ENCODE measurements at regions not wholly inside any gene's neighbourhood (a gene's known extent, or its start where the extent isn't known, plus 50 kb on each side); places are given as distances from the start of the nearest gene placed in this dataset.

GRCh38 chr2:59530258-59530657, 1023.2 kb downstream of the BCL11A start:
- Histone ChIP-seq H3K4me3 (ENCODE audit: low read depth in 2 of 2, low read length in 2 of 2) (no peak overlapping the region), H3K4me1 (ENCODE audit: control insufficient read depth, insufficient read depth, low read length) (no peaks in the 10 kb centered on the region), H3K36me3 (ENCODE audit: control insufficient read depth, insufficient read depth, low read length) (no peaks in the 10 kb centered on the region), H3K27ac (ENCODE audit: low read length) (no peak overlapping the region), H3K27me3 (ENCODE audit: control insufficient read depth, insufficient read depth, low read length) (no peaks in the 10 kb centered on the region), H3K9me3 (ENCODE audit: control insufficient read depth, insufficient read depth, low read depth, low read length) (no peaks in the 10 kb centered on the region)
- ChIA-PET POLR2A (no interaction called here), CTCF (no interaction called here)
- no peak for ATAC-seq
- no TSS peak for BruUV-seq (replicated peaks)
- no peak for DNase-seq (ENCODE audit: low read depth, low spot score)
- intact Hi-C loops (cut with micrococcal nuclease; ENCODE audit: unreplicated experiment) = no loop called here
- in situ Hi-C loops (cut with HindIII; ENCODE audit: low pct_unique_long_range_greater_than_20kb, low sequenced_read_pairs) = no loop called here
- TF ChIP-seq TCF7L2 (IDR thresholded peaks at IDR 0.05; ENCODE audit: low read depth, low read length) (no peak), SIN3A (IDR thresholded peaks at IDR 0.05; ENCODE audit: borderline replicate concordance, insufficient read depth, low read depth, low read length) (no peak), REST (IDR thresholded peaks at IDR 0.05; ENCODE audit: insufficient read depth in 1 of 2, low read depth in 2 of 2, low read length in 1 of 2) (no peak), POLR2AphosphoS5 (IDR thresholded peaks at IDR 0.05; ENCODE audit: low read depth, low read length) (no peak), CTCF (IDR thresholded peaks at IDR 0.05) (no peak)

GRCh38 chr2:59529726-59530125, 1023.7 kb downstream of the BCL11A start:
- H3K4me3 ChIP-seq (ENCODE audit: low read depth in 2 of 2, low read length in 2 of 2) = no peak overlapping the region
- no peaks in the 10 kb centered on the region for H3K36me3 ChIP-seq (ENCODE audit: control insufficient read depth, insufficient read depth, low read length)
- no peaks in the 10 kb centered on the region for H3K27me3 ChIP-seq (ENCODE audit: control insufficient read depth, insufficient read depth, low read length)
- H3K9me3 ChIP-seq (ENCODE audit: control insufficient read depth, insufficient read depth, low read depth, low read length) = no peaks in the 10 kb centered on the region
- no peak for ATAC-seq
- intact Hi-C loops (cut with micrococcal nuclease; ENCODE audit: unreplicated experiment) = no loop called here
- DNase-seq (ENCODE audit: low read depth, low spot score) = no peak
- BruUV-seq (replicated peaks) = no TSS peak
- CTCF ChIA-PET = no interaction called here
- H3K4me1 ChIP-seq (ENCODE audit: control insufficient read depth, insufficient read depth, low read length) = no peaks in the 10 kb centered on the region
- TF ChIP-seq TCF7L2 (IDR thresholded peaks at IDR 0.05; ENCODE audit: low read depth, low read length) (no peak), POLR2AphosphoS5 (IDR thresholded peaks at IDR 0.05; ENCODE audit: low read depth, low read length) (no peak), SIN3A (IDR thresholded peaks at IDR 0.05; ENCODE audit: borderline replicate concordance, insufficient read depth, low read depth, low read length) (no peak), REST (IDR thresholded peaks at IDR 0.05; ENCODE audit: insufficient read depth in 1 of 2, low read depth in 2 of 2, low read length in 1 of 2) (no peak), CTCF (IDR thresholded peaks at IDR 0.05) (no peak)
- in situ Hi-C loops (cut with HindIII; ENCODE audit: low pct_unique_long_range_greater_than_20kb, low sequenced_read_pairs) = no loop called here
- POLR2A ChIA-PET = no interaction called here
- H3K27ac ChIP-seq (ENCODE audit: low read length) = no peak overlapping the region
